B cell (primary cell): ENCODE measurements at regions not wholly inside any gene's neighbourhood (a gene's known extent, or its start where the extent isn't known, plus 50 kb on each side); places are given as distances from the start of the nearest gene placed in this dataset.

ENCODE experiments used
- CTCF ChIP-seq: fragments of 200-600 bp; IDR thresholded peaks from one replicate; pipeline ENCODE4 v1.8.0; 2022; ENCODE audit warnings: antibody characterized with exemption, mild to moderate bottlenecking
- EZH2 ChIP-seq: IDR thresholded peaks from 2 replicates; pipeline ENCODE4 v1.6.1; 2012; ENCODE audit warnings: borderline replicate concordance, low read depth, mild to moderate bottlenecking, moderate library complexity, low read length; ENCODE audit not compliant: insufficient read depth, poor library complexity, severe bottlenecking

GRCh38 chr4:14236359-14236758 lies 608.8 kb upstream of the BOD1L1 start:
- TF ChIP-seq EZH2 (no peak), CTCF (no peak)
